Upper lobe of right lung (tissue), 1 donor: ENCODE measurements at regions not wholly inside any gene's neighbourhood (a gene's known extent, or its start where the extent isn't known, plus 50 kb on each side); places are given as distances from the start of the nearest gene placed in this dataset.

Experiments used
- ATAC-seq: fragments of 200-7000 bp; cut with Tn5 transposase; one replicate; pipeline ENCODE4 v1.9.1; 2020; ENCODE audit warnings: mild to moderate bottlenecking, moderate library complexity
- DNase-seq: peaks from one replicate; pipeline ENCODE4 v3.0.0-alpha.2; 2020
- H3K27ac ChIP-seq: fragments of 200-600 bp; one replicate; pipeline ENCODE4 v1.8.0; 2022
- H3K27me3 ChIP-seq: fragments of 200-600 bp; one replicate; pipeline ENCODE4 v1.8.0; 2022; ENCODE audit warnings: mild to moderate bottlenecking
- H3K36me3 ChIP-seq: fragments of 200-600 bp; one replicate; pipeline ENCODE4 v1.8.0; 2022
- H3K4me1 ChIP-seq: fragments of 200-600 bp; one replicate; pipeline ENCODE4 v1.8.0; 2022
- H3K4me3 ChIP-seq: fragments of 200-600 bp; one replicate; pipeline ENCODE4 v1.8.0; 2022; ENCODE audit warnings: mild to moderate bottlenecking
- H3K9me3 ChIP-seq: fragments of 200-600 bp; one replicate; pipeline ENCODE4 v1.8.0; 2022
- intact Hi-C: fragments of 100-400 bp; cut with DNase I; formaldehyde crosslinking; loops from one replicate; pipeline ENCODE4 v1.11.0; 2022
- TF ChIP-seq, protein P1 (sequence below): fragments of 200-600 bp; IDR thresholded peaks from one replicate; pipeline ENCODE4 v1.8.0; 2022; ENCODE audit warnings: antibody characterized with exemption
- donor health status: DM: no; HTN: yes; CAD: no; lungs with severe emphysema.

DNA sequence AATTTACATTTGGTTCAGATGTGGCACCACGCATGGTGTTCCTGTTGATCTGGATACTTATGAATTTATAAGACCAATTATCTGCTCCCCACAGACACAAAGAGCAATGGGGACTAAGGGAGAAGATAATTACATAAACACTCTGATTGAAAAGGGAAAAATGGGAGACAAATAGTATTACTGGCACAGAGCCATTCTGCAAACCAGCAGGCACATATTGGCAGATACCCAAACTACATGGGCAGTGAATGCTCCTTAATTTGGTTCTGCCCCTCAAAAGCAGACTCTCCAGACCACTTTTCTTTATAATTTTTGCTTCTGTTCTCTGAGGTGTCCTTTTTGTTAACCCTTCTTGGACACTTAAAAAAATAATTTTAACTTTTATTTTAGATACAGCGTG is 1674.2 kb downstream of the PCDH9 start:
- no peak for ATAC-seq
- no peak overlapping the region for H3K4me3 ChIP-seq
- TF ChIP-seq, protein P1, sequence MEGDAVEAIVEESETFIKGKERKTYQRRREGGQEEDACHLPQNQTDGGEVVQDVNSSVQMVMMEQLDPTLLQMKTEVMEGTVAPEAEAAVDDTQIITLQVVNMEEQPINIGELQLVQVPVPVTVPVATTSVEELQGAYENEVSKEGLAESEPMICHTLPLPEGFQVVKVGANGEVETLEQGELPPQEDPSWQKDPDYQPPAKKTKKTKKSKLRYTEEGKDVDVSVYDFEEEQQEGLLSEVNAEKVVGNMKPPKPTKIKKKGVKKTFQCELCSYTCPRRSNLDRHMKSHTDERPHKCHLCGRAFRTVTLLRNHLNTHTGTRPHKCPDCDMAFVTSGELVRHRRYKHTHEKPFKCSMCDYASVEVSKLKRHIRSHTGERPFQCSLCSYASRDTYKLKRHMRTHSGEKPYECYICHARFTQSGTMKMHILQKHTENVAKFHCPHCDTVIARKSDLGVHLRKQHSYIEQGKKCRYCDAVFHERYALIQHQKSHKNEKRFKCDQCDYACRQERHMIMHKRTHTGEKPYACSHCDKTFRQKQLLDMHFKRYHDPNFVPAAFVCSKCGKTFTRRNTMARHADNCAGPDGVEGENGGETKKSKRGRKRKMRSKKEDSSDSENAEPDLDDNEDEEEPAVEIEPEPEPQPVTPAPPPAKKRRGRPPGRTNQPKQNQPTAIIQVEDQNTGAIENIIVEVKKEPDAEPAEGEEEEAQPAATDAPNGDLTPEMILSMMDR, result no peak
- H3K4me1 ChIP-seq, result no peaks in the 10 kb centered on the region
- H3K27ac ChIP-seq, result no peak overlapping the region
- H3K27me3 ChIP-seq, result no peaks in the 10 kb centered on the region
- H3K36me3 ChIP-seq, result no peaks in the 10 kb centered on the region
- DNase-seq, result no peak
- no peaks in the 10 kb centered on the region for H3K9me3 ChIP-seq
- intact Hi-C loops, result no loop called here

DNA sequence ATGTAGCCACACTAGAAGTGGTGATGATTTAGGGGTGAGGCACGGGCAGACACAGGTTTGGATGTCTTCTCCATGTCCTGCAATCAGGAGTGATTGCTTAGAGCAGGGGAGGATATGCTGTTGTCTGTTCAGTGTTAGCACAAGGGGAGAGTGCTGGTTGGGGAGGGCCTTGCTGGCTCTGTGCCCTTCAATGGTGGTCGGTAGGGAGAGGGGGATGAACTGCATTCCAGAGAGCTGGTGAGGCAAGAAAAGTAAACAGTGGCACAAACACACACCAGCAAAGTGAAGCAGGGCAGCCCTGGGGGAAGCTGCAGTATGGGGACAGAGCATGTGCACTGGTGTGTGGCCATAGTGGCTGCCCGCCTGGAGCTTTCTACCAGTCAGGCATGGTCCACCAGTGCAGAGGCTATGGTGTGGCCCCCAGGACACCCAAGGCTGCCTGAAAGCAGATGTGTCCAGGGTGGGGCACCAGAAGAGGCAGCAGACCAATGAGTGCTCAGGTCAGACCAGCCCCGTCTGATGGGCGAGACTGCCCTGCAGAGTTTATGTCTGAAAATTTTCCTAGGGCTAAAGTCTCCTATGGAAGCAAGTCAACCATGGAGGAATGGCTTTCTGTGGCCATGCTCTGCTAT is 1676.9 kb downstream of the PCDH9 start:
- DNase-seq (peak; percentile 33), ATAC-seq (peak; percentile 42)
- no peaks in the 10 kb centered on the region for H3K36me3 ChIP-seq
- no peak overlapping the region for H3K27ac ChIP-seq
- H3K4me1 ChIP-seq, result no peaks in the 10 kb centered on the region
- H3K9me3 ChIP-seq, result no peaks in the 10 kb centered on the region
- H3K27me3 ChIP-seq, result no peaks in the 10 kb centered on the region
- intact Hi-C loops, result no loop called here
- no peak overlapping the region for H3K4me3 ChIP-seq
- TF ChIP-seq, protein P1, result no peak

DNA sequence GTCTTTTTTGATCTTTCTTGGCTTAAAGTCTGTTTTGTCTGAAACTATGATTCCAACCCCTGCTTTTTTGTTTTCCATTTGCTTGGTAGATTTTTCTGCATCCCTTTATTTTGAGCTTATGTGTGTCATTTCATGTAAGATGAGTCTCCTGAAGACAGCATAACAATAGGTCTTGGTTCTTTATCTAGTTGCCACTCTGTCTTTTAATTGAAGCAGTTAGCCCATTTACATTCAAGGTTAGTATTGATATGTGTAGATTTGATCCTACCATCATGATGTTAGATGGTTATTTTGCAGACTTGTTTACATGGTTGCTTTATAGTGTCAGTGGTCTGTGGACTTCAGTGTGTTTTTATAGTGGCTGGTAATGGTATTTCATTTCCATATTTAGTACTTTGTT is 1678.9 kb downstream of the PCDH9 start:
- Histone ChIP-seq H3K36me3 (no peaks in the 10 kb centered on the region), H3K27ac (no peak overlapping the region), H3K4me3 (no peak overlapping the region), H3K9me3 (no peaks in the 10 kb centered on the region), H3K4me1 (no peaks in the 10 kb centered on the region), H3K27me3 (no peaks in the 10 kb centered on the region)
- TF ChIP-seq, protein P1, result no peak
- intact Hi-C loops, result no loop called here
- ATAC-seq (no peak), DNase-seq (no peak)

DNA sequence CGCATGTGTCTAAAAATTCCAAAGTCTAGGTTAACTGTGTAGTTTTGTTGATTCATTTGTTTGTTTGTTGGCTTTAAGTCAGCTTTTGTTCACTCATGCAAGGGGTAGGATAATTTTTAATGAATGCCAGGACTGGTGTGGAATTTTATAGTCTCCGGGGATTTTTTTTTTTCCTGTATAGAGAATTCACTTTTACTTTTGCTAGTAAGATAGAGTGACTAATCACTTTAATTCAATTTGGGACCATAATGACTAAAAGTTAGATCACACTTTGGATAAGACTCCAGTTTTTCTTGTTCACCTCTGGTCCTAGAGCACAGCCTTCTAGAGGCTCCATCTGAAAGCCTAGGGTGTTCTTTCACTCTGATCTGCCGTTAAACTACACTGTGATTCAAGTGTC is 1690.0 kb downstream of the PCDH9 start:
- Histone ChIP-seq H3K36me3 (no peaks in the 10 kb centered on the region), H3K4me3 (no peak overlapping the region), H3K9me3 (no peaks in the 10 kb centered on the region), H3K27ac (no peak overlapping the region), H3K27me3 (no peaks in the 10 kb centered on the region), H3K4me1 (no peaks in the 10 kb centered on the region)
- DNase-seq (no peak), ATAC-seq (no peak)
- TF ChIP-seq, protein P1, result no peak
- intact Hi-C loops, result no loop called here

DNA sequence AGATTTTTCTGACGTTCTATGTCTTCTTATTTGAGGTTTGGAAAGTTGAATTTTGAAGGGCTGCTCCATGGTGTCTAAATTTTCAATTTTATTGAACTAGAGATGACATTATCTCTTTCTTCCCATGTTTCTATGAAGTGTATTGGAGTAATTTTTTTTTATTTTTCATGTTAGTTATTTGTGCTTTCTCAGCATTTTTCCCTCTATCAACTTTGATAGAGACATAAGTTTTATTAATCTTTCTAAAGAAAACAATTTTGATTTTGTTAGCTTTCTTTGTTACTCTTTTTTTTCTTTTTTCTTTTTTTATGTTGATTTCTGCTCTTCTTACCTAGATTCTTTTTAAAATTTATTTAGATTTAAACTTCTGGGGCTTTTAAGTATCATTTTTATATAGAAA is 1694.8 kb downstream of the PCDH9 start:
- ATAC-seq, result no peak
- intact Hi-C loops, result no loop called here
- Histone ChIP-seq H3K9me3 (no peaks in the 10 kb centered on the region), H3K27me3 (no peaks in the 10 kb centered on the region), H3K4me3 (no peak overlapping the region), H3K4me1 (no peaks in the 10 kb centered on the region), H3K27ac (no peak overlapping the region), H3K36me3 (no peaks in the 10 kb centered on the region)
- TF ChIP-seq, protein P1, result no peak
- DNase-seq, result no peak

DNA sequence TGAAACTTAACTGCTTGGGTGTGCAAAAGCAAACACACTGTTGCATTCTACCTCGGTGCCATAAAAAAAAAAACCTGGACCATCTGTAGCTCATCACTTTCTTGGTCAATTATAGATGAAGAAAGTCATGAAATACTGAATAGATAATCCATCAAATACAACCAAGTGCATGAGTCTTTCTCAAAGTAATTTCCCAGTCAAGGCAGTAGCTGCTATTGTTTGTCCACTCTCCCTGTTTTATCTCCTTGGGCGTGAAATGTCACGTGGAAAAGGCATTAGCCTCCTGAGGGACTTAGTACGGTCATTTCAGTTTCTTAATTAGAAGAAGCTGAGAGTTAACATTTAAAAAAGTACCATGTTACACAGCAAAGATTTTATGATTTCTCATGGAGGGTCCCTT is 1697.9 kb downstream of the PCDH9 start:
- Histone ChIP-seq H3K27ac (no peak overlapping the region), H3K4me3 (no peak overlapping the region), H3K4me1 (no peaks in the 10 kb centered on the region), H3K9me3 (no peaks in the 10 kb centered on the region), H3K27me3 (no peaks in the 10 kb centered on the region), H3K36me3 (no peaks in the 10 kb centered on the region)
- DNase-seq, result no peak
- intact Hi-C loops, result no loop called here
- TF ChIP-seq, protein P1, result no peak
- no peak for ATAC-seq
